ENCODE measurements at regions not wholly inside any gene's neighbourhood (a gene's known extent, or its start where the extent isn't known, plus 50 kb on each side); places are given as distances from the start of the nearest gene placed in this dataset.

GRCh38 chr7:20030915-20031362, 186.2 kb downstream of the MACC1 start:
- H3K9me3 ChIP-seq (ENCODE audit: control insufficient read depth, low read length), result no peaks in the 10 kb centered on the region
- no peaks in the 10 kb centered on the region for H3K4me1 ChIP-seq (ENCODE audit: control insufficient read depth in 1 of 2, insufficient read depth in 2 of 2, low read length in 2 of 2)
- H3K27me3 ChIP-seq (ENCODE audit: control insufficient read depth in 1 of 2, insufficient read depth in 2 of 2, low read length in 1 of 2), result no peaks in the 10 kb centered on the region
- DNase-seq (no peak), ATAC-seq (ENCODE audit: low FRiP score) (no peak)
- no peak overlapping the region for H3K4me3 ChIP-seq (ENCODE audit: low read length in 2 of 2)
- H3K27ac ChIP-seq (ENCODE audit: low read depth in 1 of 2, low read length in 2 of 2), result no peak overlapping the region
- H3K36me3 ChIP-seq (ENCODE audit: control insufficient read depth in 1 of 2, insufficient read depth in 2 of 2, low read length in 1 of 2), result no peaks in the 10 kb centered on the region
- intact Hi-C loops (cut with DNase I), result no loop called here

GRCh38 chr7:20030417-20030816, 186.8 kb downstream of the MACC1 start:
- H3K36me3 ChIP-seq (ENCODE audit: control insufficient read depth in 1 of 2, insufficient read depth in 2 of 2, low read length in 1 of 2), result no peaks in the 10 kb centered on the region
- H3K27me3 ChIP-seq (ENCODE audit: control insufficient read depth in 1 of 2, insufficient read depth in 2 of 2, low read length in 1 of 2), result no peaks in the 10 kb centered on the region
- H3K9me3 ChIP-seq (ENCODE audit: control insufficient read depth, low read length), result no peaks in the 10 kb centered on the region
- no peak overlapping the region for H3K4me3 ChIP-seq (ENCODE audit: low read length in 2 of 2)
- DNase-seq (no peak), ATAC-seq (ENCODE audit: low FRiP score) (no peak)
- no peak overlapping the region for H3K27ac ChIP-seq (ENCODE audit: low read depth in 1 of 2, low read length in 2 of 2)
- no peaks in the 10 kb centered on the region for H3K4me1 ChIP-seq (ENCODE audit: control insufficient read depth in 1 of 2, insufficient read depth in 2 of 2, low read length in 2 of 2)
- intact Hi-C loops (cut with DNase I), result no loop called here
- 68 to 69% methylated on average over 2 of the region's 2 CpGs for WGBS, 2 donors

GRCh38 chr7:20026762-20027161, 190.4 kb downstream of the MACC1 start:
- H3K9me3 ChIP-seq (ENCODE audit: control insufficient read depth, low read length), result no peaks in the 10 kb centered on the region
- H3K36me3 ChIP-seq (ENCODE audit: control insufficient read depth in 1 of 2, insufficient read depth in 2 of 2, low read length in 1 of 2), result no peaks in the 10 kb centered on the region
- no peak overlapping the region for H3K27ac ChIP-seq (ENCODE audit: low read depth in 1 of 2, low read length in 2 of 2)
- DNase-seq (no peak), ATAC-seq (ENCODE audit: low FRiP score) (no peak)
- WGBS, 2 donors, result 77 to 81% methylated on average over 4 of the region's 4 CpGs
- no peaks in the 10 kb centered on the region for H3K27me3 ChIP-seq (ENCODE audit: control insufficient read depth in 1 of 2, insufficient read depth in 2 of 2, low read length in 1 of 2)
- intact Hi-C loops (cut with DNase I), result no loop called here
- no peak overlapping the region for H3K4me3 ChIP-seq (ENCODE audit: low read length in 2 of 2)
- no peaks in the 10 kb centered on the region for H3K4me1 ChIP-seq (ENCODE audit: control insufficient read depth in 1 of 2, insufficient read depth in 2 of 2, low read length in 2 of 2)

- 24 to 33% methylated on average over 1 of the region's 1 CpG for WGBS, 2 donors
- H3K4me1 ChIP-seq (ENCODE audit: control insufficient read depth in 1 of 2, insufficient read depth in 2 of 2, low read length in 2 of 2), result no peaks in the 10 kb centered on the region
- intact Hi-C loops (cut with DNase I), result no loop called here
- no peaks in the 10 kb centered on the region for H3K27me3 ChIP-seq (ENCODE audit: control insufficient read depth in 1 of 2, insufficient read depth in 2 of 2, low read length in 1 of 2)
- H3K27ac ChIP-seq (ENCODE audit: low read depth in 1 of 2, low read length in 2 of 2), result no peak overlapping the region
- DNase-seq (no peak), ATAC-seq (ENCODE audit: low FRiP score) (no peak)
- H3K9me3 ChIP-seq (ENCODE audit: control insufficient read depth, low read length), result no peaks in the 10 kb centered on the region
- no peak overlapping the region for H3K4me3 ChIP-seq (ENCODE audit: low read length in 2 of 2)
- no peaks in the 10 kb centered on the region for H3K36me3 ChIP-seq (ENCODE audit: control insufficient read depth in 1 of 2, insufficient read depth in 2 of 2, low read length in 1 of 2)
Observed at GRCh38 chr7:20021831-20022230, 195.4 kb downstream of the MACC1 start.

- no peak for ATAC-seq (ENCODE audit: low FRiP score)
- H3K36me3 ChIP-seq (ENCODE audit: control insufficient read depth in 1 of 2, insufficient read depth in 2 of 2, low read length in 1 of 2), result no peaks in the 10 kb centered on the region
- no peaks in the 10 kb centered on the region for H3K27me3 ChIP-seq (ENCODE audit: control insufficient read depth in 1 of 2, insufficient read depth in 2 of 2, low read length in 1 of 2)
- H3K4me1 ChIP-seq (ENCODE audit: control insufficient read depth in 1 of 2, insufficient read depth in 2 of 2, low read length in 2 of 2), result no peaks in the 10 kb centered on the region
- no peak overlapping the region for H3K4me3 ChIP-seq (ENCODE audit: low read length in 2 of 2)
- no peaks in the 10 kb centered on the region for H3K9me3 ChIP-seq (ENCODE audit: control insufficient read depth, low read length)
- intact Hi-C loops (cut with DNase I), result no loop called here
- H3K27ac ChIP-seq (ENCODE audit: low read depth in 1 of 2, low read length in 2 of 2), result no peak overlapping the region
- DNase-seq, result no peak
Observed at GRCh38 chr7:20021066-20021465, 196.1 kb downstream of the MACC1 start.

GRCh38 chr7:20019757-20020432, 197.3 kb downstream of the MACC1 start:
- Histone ChIP-seq H3K36me3 (ENCODE audit: control insufficient read depth in 1 of 2, insufficient read depth in 2 of 2, low read length in 1 of 2) (no peaks in the 10 kb centered on the region), H3K9me3 (ENCODE audit: control insufficient read depth, low read length) (no peaks in the 10 kb centered on the region), H3K27ac (ENCODE audit: low read depth in 1 of 2, low read length in 2 of 2) (no peak overlapping the region), H3K4me1 (ENCODE audit: control insufficient read depth in 1 of 2, insufficient read depth in 2 of 2, low read length in 2 of 2) (no peaks in the 10 kb centered on the region), H3K4me3 (ENCODE audit: low read length in 2 of 2) (no peak overlapping the region), H3K27me3 (ENCODE audit: control insufficient read depth in 1 of 2, insufficient read depth in 2 of 2, low read length in 1 of 2) (no peaks in the 10 kb centered on the region)
- intact Hi-C loops (cut with DNase I), result no loop called here
- ATAC-seq (ENCODE audit: low FRiP score) (no peak), DNase-seq (no peak)
- 86 to 93% methylated on average over 2 of the region's 2 CpGs for WGBS, 2 donors

- no peaks in the 10 kb centered on the region for H3K36me3 ChIP-seq (ENCODE audit: control insufficient read depth in 1 of 2, insufficient read depth in 2 of 2, low read length in 1 of 2)
- H3K27me3 ChIP-seq (ENCODE audit: control insufficient read depth in 1 of 2, insufficient read depth in 2 of 2, low read length in 1 of 2), result no peaks in the 10 kb centered on the region
- intact Hi-C loops (cut with DNase I), result no loop called here
- H3K4me3 ChIP-seq (ENCODE audit: low read length in 2 of 2), result no peak overlapping the region
- no peaks in the 10 kb centered on the region for H3K9me3 ChIP-seq (ENCODE audit: control insufficient read depth, low read length)
- H3K4me1 ChIP-seq (ENCODE audit: control insufficient read depth in 1 of 2, insufficient read depth in 2 of 2, low read length in 2 of 2), result no peaks in the 10 kb centered on the region
- no peak overlapping the region for H3K27ac ChIP-seq (ENCODE audit: low read depth in 1 of 2, low read length in 2 of 2)
- ATAC-seq (ENCODE audit: low FRiP score), result no peak
- 80 to 84% methylated on average over 2 of the region's 2 CpGs for WGBS, 2 donors
- DNase-seq, result no peak
Observed at GRCh38 chr7:20016669-20017068, 200.5 kb downstream of the MACC1 start.

GRCh38 chr7:20013536-20013935, 203.6 kb downstream of the MACC1 start:
- ATAC-seq (ENCODE audit: low FRiP score), result no peak

GRCh38 chr7:20012100-20012499, 205.1 kb downstream of the MACC1 start:
- intact Hi-C loops (cut with DNase I), result no loop called here
- no peak overlapping the region for H3K27ac ChIP-seq (ENCODE audit: low read depth in 1 of 2, low read length in 2 of 2)
- H3K4me1 ChIP-seq (ENCODE audit: control insufficient read depth in 1 of 2, insufficient read depth in 2 of 2, low read length in 2 of 2), result no peaks in the 10 kb centered on the region
- ATAC-seq (ENCODE audit: low FRiP score) (no peak), DNase-seq (no peak)
- no peaks in the 10 kb centered on the region for H3K27me3 ChIP-seq (ENCODE audit: control insufficient read depth in 1 of 2, insufficient read depth in 2 of 2, low read length in 1 of 2)
- no peaks in the 10 kb centered on the region for H3K36me3 ChIP-seq (ENCODE audit: control insufficient read depth in 1 of 2, insufficient read depth in 2 of 2, low read length in 1 of 2)
- no peak overlapping the region for H3K4me3 ChIP-seq (ENCODE audit: low read length in 2 of 2)
- H3K9me3 ChIP-seq (ENCODE audit: control insufficient read depth, low read length), result no peaks in the 10 kb centered on the region
- 58 to 61% methylated on average over 2 of the region's 2 CpGs for WGBS, 2 donors

More at GRCh38 chr7:20013536-20013935, 203.6 kb downstream of the MACC1 start:
- intact Hi-C loops (cut with DNase I), result no loop called here
- Histone ChIP-seq H3K4me3 (ENCODE audit: low read length in 2 of 2) (no peak overlapping the region), H3K4me1 (ENCODE audit: control insufficient read depth in 1 of 2, insufficient read depth in 2 of 2, low read length in 2 of 2) (no peaks in the 10 kb centered on the region), H3K27me3 (ENCODE audit: control insufficient read depth in 1 of 2, insufficient read depth in 2 of 2, low read length in 1 of 2) (no peaks in the 10 kb centered on the region), H3K27ac (ENCODE audit: low read depth in 1 of 2, low read length in 2 of 2) (no peak overlapping the region), H3K9me3 (ENCODE audit: control insufficient read depth, low read length) (no peaks in the 10 kb centered on the region), H3K36me3 (ENCODE audit: control insufficient read depth in 1 of 2, insufficient read depth in 2 of 2, low read length in 1 of 2) (no peaks in the 10 kb centered on the region)
- DNase-seq, result no peak
- whole genome bisulfite sequencing, 2 donors, result 42 to 58% methylated on average over 6 of the region's 6 CpGs

All from aorta (tissue), 5 donors.